IMR-90 (cell line): ENCODE measurements at regions not wholly inside any gene's neighbourhood (a gene's known extent, or its start where the extent isn't known, plus 50 kb on each side); places are given as distances from the start of the nearest gene placed in this dataset.

Source experiments
- ATAC-seq: fragments of 200-7000 bp; cut with Tn5 transposase; 2 replicates; pipeline ENCODE4 v1.9.1; 2020; ENCODE audit warnings: low read depth, mild to moderate bottlenecking, moderate library complexity
- BruUV-seq: library from RNA; stranded (reverse); fragments of 400-500 nt; replicated peaks from 2 replicates; lab custom pipeline; 2021; lab: Mats Ljungman, UMichigan
- CTCF ChIA-PET: fragments of 300-600 bp; formaldehyde crosslinking; extraction: SDS; loops from one replicate; lab custom pipeline; 2021; ENCODE audit warnings: antibody characterized with exemption; lab: Yijun Ruan, JAX
- POLR2A ChIA-PET: fragments of 300-600 bp; sonication (Branson Sonifier 250); formaldehyde crosslinking; loops from one replicate; lab custom pipeline; 2022; ENCODE audit warnings: antibody characterized with exemption; ENCODE audit not compliant: unreplicated experiment; lab: Charles Lee
- DNase-seq: peaks from one replicate; pipeline ENCODE4 v3.0.0; 2013
- H2AFZ ChIP-seq: replicated peaks from 2 replicates; pipeline ENCODE3; 2013; ENCODE audit warnings: low read length, mild to moderate bottlenecking; ENCODE audit not compliant: poor library complexity
- H2AK5ac ChIP-seq: 2 replicates; pipeline ENCODE4 v1.6.1; 2013; ENCODE audit warnings: low read depth, low read length, inconsistent platforms
- H2AK9ac ChIP-seq: replicated peaks from 2 replicates; pipeline ENCODE3; 2013; ENCODE audit warnings: mild to moderate bottlenecking, low read depth, low read length, moderate library complexity; ENCODE audit not compliant: poor library complexity
- H2BK120ac ChIP-seq: 2 replicates; pipeline ENCODE4 v1.6.1; 2013; ENCODE audit warnings: low read depth, low read length, inconsistent platforms
- H2BK15ac ChIP-seq: 3 replicates; pipeline ENCODE4 v1.6.1; 2013; ENCODE audit warnings: low read depth, low read length, inconsistent platforms
- H2BK20ac ChIP-seq: 2 replicates; pipeline ENCODE4 v1.6.1; 2013; ENCODE audit warnings: low read depth, mild to moderate bottlenecking, inconsistent platforms, low read length, moderate library complexity
- H2BK5ac ChIP-seq: 2 replicates; pipeline ENCODE4 v1.6.1; 2013; ENCODE audit warnings: mild to moderate bottlenecking, low read depth, low read length, inconsistent platforms; ENCODE audit not compliant: poor library complexity, severe bottlenecking
- H3K14ac ChIP-seq: replicated peaks from 2 replicates; pipeline ENCODE4 v1.6.1; 2013; ENCODE audit warnings: low read depth, low read length, inconsistent platforms
- H3K18ac ChIP-seq: 2 replicates; pipeline ENCODE4 v1.6.1; 2013; ENCODE audit warnings: low read depth, low read length, control low read depth
- H3K23ac ChIP-seq: 2 replicates; pipeline ENCODE4 v1.6.1; 2013; ENCODE audit warnings: low read depth, low read length, inconsistent platforms
- H3K27ac ChIP-seq: 2 replicates; pipeline ENCODE4 v1.5.1; 2013; ENCODE audit warnings: mild to moderate bottlenecking, control low read depth, low read length; ENCODE audit not compliant: insufficient read depth
- H3K27me3 ChIP-seq: 2 replicates; pipeline ENCODE4 v1.6.1; 2013; ENCODE audit warnings: low read length; ENCODE audit not compliant: control insufficient read depth, insufficient read depth
- H3K36me3 ChIP-seq: 2 replicates; pipeline ENCODE4 v1.6.1; 2013; ENCODE audit warnings: low read length, mixed read lengths; ENCODE audit not compliant: control insufficient read depth, insufficient read depth
- H3K4ac ChIP-seq: 2 replicates; pipeline ENCODE4 v1.6.1; 2013; ENCODE audit warnings: low read depth, low read length, inconsistent platforms
- H3K4me1 ChIP-seq: 2 replicates; pipeline ENCODE4 v1.6.1; 2013; ENCODE audit warnings: low read length, mixed read lengths; ENCODE audit not compliant: control insufficient read depth, insufficient read depth
- H3K4me2 ChIP-seq: 2 replicates; pipeline ENCODE4 v1.6.1; 2013; ENCODE audit warnings: low read depth, mild to moderate bottlenecking, control low read depth, low read length, moderate library complexity
- H3K4me3 ChIP-seq: 2 replicates; pipeline ENCODE4 v1.5.1; 2013; ENCODE audit warnings: low read depth, mild to moderate bottlenecking, control low read depth, low read length, moderate library complexity; ENCODE audit not compliant: insufficient read depth
- H3K56ac ChIP-seq: 2 replicates; pipeline ENCODE4 v1.6.1; 2013; ENCODE audit warnings: low read length, inconsistent platforms; ENCODE audit not compliant: insufficient read depth; ENCODE audit errors: extremely low read depth
- H3K79me1 ChIP-seq, 2 experiments: 2 replicates each; pipeline ENCODE4 v1.6.1; 2013; ENCODE audit warnings: low read length in 2 of 2, inconsistent platforms in 1 of 2, low read depth in 1 of 2
- H3K9ac ChIP-seq: 2 replicates; pipeline ENCODE4 v1.6.1; 2013; ENCODE audit warnings: low read depth, low read length, control low read depth
- H3K9me1 ChIP-seq: 2 replicates; pipeline ENCODE4 v1.6.1; 2013; ENCODE audit warnings: low read length, inconsistent platforms; ENCODE audit not compliant: insufficient read depth
- H3K9me3 ChIP-seq: 2 replicates; pipeline ENCODE4 v1.6.1; 2013; ENCODE audit warnings: low read length; ENCODE audit not compliant: control insufficient read depth, insufficient read depth
- H4K20me1 ChIP-seq: 2 replicates; pipeline ENCODE4 v1.6.1; 2013; ENCODE audit warnings: low read length, inconsistent platforms; ENCODE audit not compliant: insufficient read depth
- H4K5ac ChIP-seq: 2 replicates; pipeline ENCODE4 v1.6.1; 2013; ENCODE audit warnings: mild to moderate bottlenecking, low read depth, low read length, control low read depth
- H4K8ac ChIP-seq, 2 experiments: 2 replicates each; pipeline ENCODE4 v1.6.1; 2013; ENCODE audit warnings: low read depth in 2 of 2, low read length in 2 of 2, control low read depth in 1 of 2, inconsistent platforms in 1 of 2
- H4K91ac ChIP-seq: 2 replicates; pipeline ENCODE4 v1.6.1; 2013; ENCODE audit warnings: low read depth, low read length, inconsistent platforms; ENCODE audit not compliant: insufficient read depth
- NFE2L2 ChIP-seq: fragments of 150-350 bp; IDR thresholded peaks from 2 replicates; pipeline ENCODE4 v1.6.1; 2016; ENCODE audit warnings: low read depth, mild to moderate bottlenecking, low read length
- WGBS, 2 experiments: methylation state at CpG; one replicate each; pipeline versions ENCODE4 v1.1.5 to v1.1.7; 2013; ENCODE audit warnings: missing lambda C conversion rate in 2 of 2; ENCODE audit not compliant: insufficient read length in 1 of 2; ENCODE audit errors: extremely low coverage in 2 of 2; 5-methylcytosine and 5-hydroxymethylcytosine counted together
- dilution Hi-C: fragments of 300-500 bp; cut with HindIII; formaldehyde crosslinking; loops from one replicate; pipeline ENCODE4 v1.14.3; 2018; ENCODE audit warnings: low sequenced_read_pairs; ENCODE audit not compliant: unreplicated experiment
- in situ Hi-C: fragments of 300-500 bp; cut with MboI; formaldehyde crosslinking; loops from 3 replicates; pipeline ENCODE4 v1.14.3; 2019; ENCODE audit warnings: low sequenced_read_pairs, inconsistent platforms, mixed read lengths
- intact Hi-C: fragments of 100-400 bp; cut with micrococcal nuclease; formaldehyde crosslinking; loops from 2 replicates; pipeline ENCODE4 v1.10.0; 2022
- TF ChIP-seq, protein P1 (sequence below): fragments of 150-350 bp; IDR thresholded peaks from 2 replicates; pipeline ENCODE4 v1.6.1; 2016; ENCODE audit warnings: low read depth, mild to moderate bottlenecking, low read length, moderate library complexity, borderline replicate concordance

DNA sequence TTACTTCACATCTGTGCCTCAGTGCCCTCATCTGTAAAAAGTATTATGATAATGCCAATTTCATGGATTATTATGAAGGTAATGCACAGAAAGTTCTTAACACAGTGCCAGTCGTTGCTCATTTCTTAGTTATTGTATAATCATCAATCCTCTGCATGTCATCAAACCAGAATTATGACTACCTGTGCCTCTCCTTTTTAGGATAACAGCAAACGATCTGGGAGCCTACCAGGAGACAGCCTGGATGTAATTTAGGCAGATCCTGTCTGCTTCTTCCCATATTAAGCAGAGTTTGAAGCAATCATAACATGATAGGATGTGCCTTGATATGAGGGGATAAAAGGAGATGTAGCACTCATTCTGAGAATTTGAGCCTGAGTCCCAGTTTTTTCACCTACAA is 177.4 kb upstream of the DPT start:
- no peak overlapping the region for H3K18ac ChIP-seq
- TF ChIP-seq, protein P1, sequence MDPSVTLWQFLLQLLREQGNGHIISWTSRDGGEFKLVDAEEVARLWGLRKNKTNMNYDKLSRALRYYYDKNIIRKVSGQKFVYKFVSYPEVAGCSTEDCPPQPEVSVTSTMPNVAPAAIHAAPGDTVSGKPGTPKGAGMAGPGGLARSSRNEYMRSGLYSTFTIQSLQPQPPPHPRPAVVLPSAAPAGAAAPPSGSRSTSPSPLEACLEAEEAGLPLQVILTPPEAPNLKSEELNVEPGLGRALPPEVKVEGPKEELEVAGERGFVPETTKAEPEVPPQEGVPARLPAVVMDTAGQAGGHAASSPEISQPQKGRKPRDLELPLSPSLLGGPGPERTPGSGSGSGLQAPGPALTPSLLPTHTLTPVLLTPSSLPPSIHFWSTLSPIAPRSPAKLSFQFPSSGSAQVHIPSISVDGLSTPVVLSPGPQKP: no peak
- TF ChIP-seq NFE2L2: no peak
- H3K4me3 ChIP-seq: no peak overlapping the region
- H4K5ac ChIP-seq: no peak overlapping the region
- no TSS peak for BruUV-seq
- no peak overlapping the region for H2BK5ac ChIP-seq
- WGBS, 2 experiments: no CpG with 5 or more reads among the region's 2 CpGs
- H2AK5ac ChIP-seq: no peak overlapping the region
- H3K27ac ChIP-seq: no peak overlapping the region
- in situ Hi-C loops: no loop called here
- CTCF ChIA-PET: no interaction called here
- dilution Hi-C loops: no loop called here
- ATAC-seq (no peak), DNase-seq (no peak)
- no peak overlapping the region for H2BK20ac ChIP-seq
- no peaks in the 10 kb centered on the region for H4K20me1 ChIP-seq
- H3K9me1 ChIP-seq: no peaks in the 10 kb centered on the region
- H4K8ac ChIP-seq: no peak overlapping the region
- H2AK9ac ChIP-seq: no peak overlapping the region
- H3K79me1 ChIP-seq: no peaks in the 10 kb centered on the region
- H4K91ac ChIP-seq: no peak overlapping the region
- H3K14ac ChIP-seq: no peak overlapping the region
- no peak overlapping the region for H3K4ac ChIP-seq
- H3K27me3 ChIP-seq: no peaks in the 10 kb centered on the region
- no peaks in the 10 kb centered on the region for H3K36me3 ChIP-seq
- no peak overlapping the region for H2BK15ac ChIP-seq
- no peak overlapping the region for H3K56ac ChIP-seq
- H3K9me3 ChIP-seq: no peaks in the 10 kb centered on the region
- no peak overlapping the region for H3K9ac ChIP-seq
- intact Hi-C loops: no loop called here
- no peak overlapping the region for H3K23ac ChIP-seq
- H2AFZ ChIP-seq: no peak overlapping the region
- no peak overlapping the region for H3K4me2 ChIP-seq
- no peaks in the 10 kb centered on the region for H3K4me1 ChIP-seq
- H2BK120ac ChIP-seq: no peak overlapping the region
- POLR2A ChIA-PET: no interaction called here
